ENCODE measurements at regions not wholly inside any gene's neighbourhood (a gene's known extent, or its start where the extent isn't known, plus 50 kb on each side); places are given as distances from the start of the nearest gene placed in this dataset.

- Mint-ChIP-seq H3K36me3 (no peaks in the 10 kb centered on the region), H3K4me3 (no peak overlapping the region), H3K27me3 (ENCODE audit: low read depth) (no peaks in the 10 kb centered on the region), H3K9me3 (no peaks in the 10 kb centered on the region), H3K27ac (no peak overlapping the region), H3K4me1 (no peaks in the 10 kb centered on the region)
- ChIA-PET POLR2A (no interaction called here), CTCF (interaction anchor here (0.7 to 1.5 kb wide), 9 partner anchors 10 to 612 kb away, joined by 3 to 10 read pairs (median 5); no protein-coding TSS in a partner anchor)
- ATAC-seq (peak; percentile 75), DNase-seq (ENCODE audit: low spot score) (peak; percentile 50)
- TF ChIP-seq ZNF263 (CRISPR knock-in tag; IDR thresholded peaks at IDR 0.05; ENCODE audit: low read depth), result no peak
- TF ChIP-seq, protein P1, sequence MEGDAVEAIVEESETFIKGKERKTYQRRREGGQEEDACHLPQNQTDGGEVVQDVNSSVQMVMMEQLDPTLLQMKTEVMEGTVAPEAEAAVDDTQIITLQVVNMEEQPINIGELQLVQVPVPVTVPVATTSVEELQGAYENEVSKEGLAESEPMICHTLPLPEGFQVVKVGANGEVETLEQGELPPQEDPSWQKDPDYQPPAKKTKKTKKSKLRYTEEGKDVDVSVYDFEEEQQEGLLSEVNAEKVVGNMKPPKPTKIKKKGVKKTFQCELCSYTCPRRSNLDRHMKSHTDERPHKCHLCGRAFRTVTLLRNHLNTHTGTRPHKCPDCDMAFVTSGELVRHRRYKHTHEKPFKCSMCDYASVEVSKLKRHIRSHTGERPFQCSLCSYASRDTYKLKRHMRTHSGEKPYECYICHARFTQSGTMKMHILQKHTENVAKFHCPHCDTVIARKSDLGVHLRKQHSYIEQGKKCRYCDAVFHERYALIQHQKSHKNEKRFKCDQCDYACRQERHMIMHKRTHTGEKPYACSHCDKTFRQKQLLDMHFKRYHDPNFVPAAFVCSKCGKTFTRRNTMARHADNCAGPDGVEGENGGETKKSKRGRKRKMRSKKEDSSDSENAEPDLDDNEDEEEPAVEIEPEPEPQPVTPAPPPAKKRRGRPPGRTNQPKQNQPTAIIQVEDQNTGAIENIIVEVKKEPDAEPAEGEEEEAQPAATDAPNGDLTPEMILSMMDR (IDR thresholded peaks at IDR 0.05), result peak; percentile 41; the same call in 1 of the 2 replicates
- no peak for TF ChIP-seq ZNF121 (CRISPR knock-in tag; IDR thresholded peaks at IDR 0.05)
- TF ChIP-seq, protein P2, sequence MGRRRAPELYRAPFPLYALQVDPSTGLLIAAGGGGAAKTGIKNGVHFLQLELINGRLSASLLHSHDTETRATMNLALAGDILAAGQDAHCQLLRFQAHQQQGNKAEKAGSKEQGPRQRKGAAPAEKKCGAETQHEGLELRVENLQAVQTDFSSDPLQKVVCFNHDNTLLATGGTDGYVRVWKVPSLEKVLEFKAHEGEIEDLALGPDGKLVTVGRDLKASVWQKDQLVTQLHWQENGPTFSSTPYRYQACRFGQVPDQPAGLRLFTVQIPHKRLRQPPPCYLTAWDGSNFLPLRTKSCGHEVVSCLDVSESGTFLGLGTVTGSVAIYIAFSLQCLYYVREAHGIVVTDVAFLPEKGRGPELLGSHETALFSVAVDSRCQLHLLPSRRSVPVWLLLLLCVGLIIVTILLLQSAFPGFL (CRISPR knock-in tag; IDR thresholded peaks at IDR 0.05; ENCODE audit: borderline replicate concordance), result no peak
These were observed 251.4 kb upstream of the DDX53 start for GRCh38 chrX:22748093-22748999.

DNA sequence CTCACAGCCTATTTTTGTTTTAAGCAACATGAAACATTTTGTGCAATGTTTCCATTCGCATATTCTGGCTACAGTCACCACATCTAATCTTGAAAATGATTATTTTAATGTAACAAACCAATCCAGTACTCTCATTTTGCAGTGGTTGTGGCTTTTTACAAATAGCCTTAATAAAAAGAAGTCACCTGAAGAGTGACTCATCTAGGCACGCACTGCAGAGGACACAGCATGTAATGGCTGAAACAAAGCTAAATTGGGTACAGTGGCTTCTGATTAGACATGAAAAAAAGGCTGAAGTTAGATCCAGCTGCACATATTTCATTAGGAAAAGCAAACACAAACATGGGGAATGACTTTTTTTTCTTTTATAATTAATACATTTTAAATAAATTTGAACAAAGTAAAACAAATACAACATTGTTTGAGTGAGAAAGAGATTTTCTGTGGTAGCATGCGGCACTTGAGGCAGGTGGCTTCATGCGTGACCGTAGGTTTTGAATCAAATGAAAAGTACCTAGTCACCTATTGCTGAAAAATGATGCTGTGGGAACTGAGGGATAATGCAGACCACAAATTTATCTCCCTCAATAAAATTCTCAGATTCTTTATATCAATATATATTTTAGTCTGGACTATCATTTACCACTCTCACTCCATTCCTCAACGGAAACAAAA lies 240.8 kb upstream of the DDX53 start:
- ATAC-seq (no peak), DNase-seq (ENCODE audit: low spot score) (no peak)
- ChIA-PET POLR2A (no interaction called here), CTCF (no interaction called here)
- H3K27ac Mint-ChIP-seq, result no peak overlapping the region
- H3K9me3 Mint-ChIP-seq, result no peaks in the 10 kb centered on the region
- no peak for TF ChIP-seq ZNF512 (CRISPR knock-in tag; IDR thresholded peaks at IDR 0.05; ENCODE audit: borderline replicate concordance)
- TF ChIP-seq, protein P3, sequence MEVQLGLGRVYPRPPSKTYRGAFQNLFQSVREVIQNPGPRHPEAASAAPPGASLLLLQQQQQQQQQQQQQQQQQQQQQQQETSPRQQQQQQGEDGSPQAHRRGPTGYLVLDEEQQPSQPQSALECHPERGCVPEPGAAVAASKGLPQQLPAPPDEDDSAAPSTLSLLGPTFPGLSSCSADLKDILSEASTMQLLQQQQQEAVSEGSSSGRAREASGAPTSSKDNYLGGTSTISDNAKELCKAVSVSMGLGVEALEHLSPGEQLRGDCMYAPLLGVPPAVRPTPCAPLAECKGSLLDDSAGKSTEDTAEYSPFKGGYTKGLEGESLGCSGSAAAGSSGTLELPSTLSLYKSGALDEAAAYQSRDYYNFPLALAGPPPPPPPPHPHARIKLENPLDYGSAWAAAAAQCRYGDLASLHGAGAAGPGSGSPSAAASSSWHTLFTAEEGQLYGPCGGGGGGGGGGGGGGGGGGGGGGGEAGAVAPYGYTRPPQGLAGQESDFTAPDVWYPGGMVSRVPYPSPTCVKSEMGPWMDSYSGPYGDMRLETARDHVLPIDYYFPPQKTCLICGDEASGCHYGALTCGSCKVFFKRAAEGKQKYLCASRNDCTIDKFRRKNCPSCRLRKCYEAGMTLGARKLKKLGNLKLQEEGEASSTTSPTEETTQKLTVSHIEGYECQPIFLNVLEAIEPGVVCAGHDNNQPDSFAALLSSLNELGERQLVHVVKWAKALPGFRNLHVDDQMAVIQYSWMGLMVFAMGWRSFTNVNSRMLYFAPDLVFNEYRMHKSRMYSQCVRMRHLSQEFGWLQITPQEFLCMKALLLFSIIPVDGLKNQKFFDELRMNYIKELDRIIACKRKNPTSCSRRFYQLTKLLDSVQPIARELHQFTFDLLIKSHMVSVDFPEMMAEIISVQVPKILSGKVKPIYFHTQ (CRISPR knock-in tag; IDR thresholded peaks at IDR 0.05), result no peak
- TF ChIP-seq ZNF671 (CRISPR knock-in tag; IDR thresholded peaks at IDR 0.05), result no peak
- no peak for TF ChIP-seq ETV6 (CRISPR knock-in tag; IDR thresholded peaks at IDR 0.05)
- no peak for TF ChIP-seq IRF2 (CRISPR knock-in tag; IDR thresholded peaks at IDR 0.05; ENCODE audit: borderline replicate concordance, low read depth)
- no peak for TF ChIP-seq CREM (CRISPR knock-in tag; IDR thresholded peaks at IDR 0.05)
- no peak for TF ChIP-seq MXD4 (CRISPR knock-in tag; IDR thresholded peaks at IDR 0.05; ENCODE audit: borderline replicate concordance)
- TF ChIP-seq RORB (CRISPR knock-in tag; IDR thresholded peaks at IDR 0.05), result no peak
- TF ChIP-seq FOXJ3 (CRISPR knock-in tag; IDR thresholded peaks at IDR 0.05; ENCODE audit: borderline replicate concordance), result no peak
- no peak for TF ChIP-seq USF2 (CRISPR knock-in tag; IDR thresholded peaks at IDR 0.05)
- TF ChIP-seq, protein P2 (CRISPR knock-in tag; IDR thresholded peaks at IDR 0.05; ENCODE audit: borderline replicate concordance), result no peak
- no peak for TF ChIP-seq ELF4 (CRISPR knock-in tag; IDR thresholded peaks at IDR 0.05; ENCODE audit: low read depth)
- H3K36me3 Mint-ChIP-seq, result no peaks in the 10 kb centered on the region
- no peak overlapping the region for H3K4me3 Mint-ChIP-seq
- no peaks in the 10 kb centered on the region for H3K4me1 Mint-ChIP-seq
- H3K27me3 Mint-ChIP-seq (ENCODE audit: low read depth), result no peaks in the 10 kb centered on the region

All from WTC11 (cell line).